GM18868 (cell line): ENCODE measurements at regions not wholly inside any gene's neighbourhood (a gene's known extent, or its start where the extent isn't known, plus 50 kb on each side); places are given as distances from the start of the nearest gene placed in this dataset.
A peak's percentile ranks its signal among the peaks of the same experiment; 100 is the strongest.
"Not testable (repeated sequence)": the region's sequence is repeated elsewhere in the genome, so short reads cannot be mapped to it uniquely, and the experiment has no call there.

Experiments used
- ATAC-seq: cut with Tn5 transposase; IDR thresholded peaks from one replicate; pipeline ENCODE4 v1.9.1; 2021; ENCODE audit warnings: mild to moderate bottlenecking, moderate library complexity; ENCODE audit not compliant: unreplicated experiment

DNA sequence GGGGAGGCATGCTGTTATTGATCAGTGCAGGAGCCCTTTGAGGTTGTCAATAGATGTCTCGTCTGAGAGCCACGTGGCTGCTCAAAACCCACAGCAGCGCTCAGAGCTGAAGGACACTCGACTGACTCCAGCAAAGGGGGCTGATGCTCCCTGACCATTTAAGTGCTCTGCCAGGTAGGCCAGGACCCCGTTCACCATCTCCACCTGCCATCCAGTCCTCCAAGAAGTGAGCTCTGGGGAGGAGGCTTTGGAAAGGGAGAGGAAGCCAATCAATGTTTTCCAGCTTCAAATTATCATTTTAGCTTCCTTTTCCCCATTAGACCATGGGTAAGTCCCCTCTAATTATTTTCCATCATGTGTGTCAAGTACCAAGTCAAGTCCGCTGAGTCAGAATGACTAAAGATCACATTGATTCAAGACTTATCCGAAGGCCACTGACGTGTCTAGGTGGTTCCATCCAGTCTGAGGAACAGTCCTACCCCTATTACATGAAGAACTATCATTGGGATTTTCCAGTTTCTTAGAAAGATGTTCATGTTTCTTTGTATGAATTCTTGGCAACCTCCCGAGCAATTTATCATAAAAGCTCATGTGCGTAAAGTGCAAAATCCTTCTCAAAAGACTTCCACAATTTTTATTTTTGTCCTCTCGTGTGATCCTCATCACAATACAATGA lies 302.6 kb upstream of the LYZL1 start:
- ATAC-seq = no peak

DNA sequence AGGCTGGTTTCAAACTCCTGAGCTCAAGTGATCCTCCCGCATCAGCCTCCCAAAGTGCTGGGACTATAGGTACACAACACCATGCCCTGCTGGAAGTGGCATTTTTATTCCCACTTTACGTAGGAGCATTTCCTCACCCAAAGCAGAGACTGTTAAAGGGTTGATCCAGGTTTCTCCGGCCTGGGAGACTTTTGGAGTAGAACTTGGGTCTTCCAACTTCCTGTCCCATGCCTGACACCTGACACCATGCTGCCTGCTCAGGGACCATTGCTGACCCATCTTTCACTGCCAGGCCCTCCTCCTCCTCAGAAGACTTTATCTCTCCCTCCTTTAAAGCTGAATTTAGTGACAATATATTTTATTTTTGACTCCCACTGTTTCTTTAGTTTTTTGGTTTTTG lies 302.0 kb upstream of the LYZL1 start:
- ATAC-seq = no peak

DNA sequence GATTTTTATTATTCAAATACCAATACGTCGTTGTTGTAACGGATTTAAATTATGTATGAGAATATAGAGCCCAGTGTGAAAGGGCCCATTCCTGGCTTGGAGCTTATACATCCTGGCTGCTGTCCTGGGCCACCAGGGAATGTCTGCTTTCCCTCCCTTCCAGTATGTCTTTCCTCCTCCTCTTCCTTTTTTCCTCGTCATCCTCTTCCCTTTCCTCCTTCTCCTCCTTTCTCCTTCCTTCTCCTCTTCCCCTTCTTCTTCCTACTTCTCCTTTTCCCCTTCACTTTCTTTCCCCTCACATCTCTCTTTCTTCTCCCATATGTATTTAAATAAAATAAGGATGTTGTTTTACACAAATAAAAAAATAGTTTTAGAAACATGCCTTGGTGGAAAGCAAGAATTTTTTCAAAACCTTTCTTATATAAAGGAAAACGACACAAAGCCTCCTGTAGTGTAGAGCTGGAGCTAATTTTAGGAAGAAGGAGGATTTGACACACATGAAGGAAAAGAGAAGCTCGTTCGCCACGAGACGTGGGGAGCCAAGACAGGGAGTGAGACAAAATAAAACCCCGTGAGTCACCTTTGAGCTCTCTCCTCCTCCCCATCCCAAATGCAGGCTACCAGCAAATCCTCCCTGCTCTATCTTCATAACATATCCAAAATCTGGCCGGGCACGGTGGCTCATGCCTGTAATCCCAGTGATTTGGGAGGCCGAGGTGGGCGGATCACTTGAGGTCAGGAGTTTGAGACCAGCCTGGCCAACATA lies 301.1 kb upstream of the LYZL1 start:
- no peak for ATAC-seq

DNA sequence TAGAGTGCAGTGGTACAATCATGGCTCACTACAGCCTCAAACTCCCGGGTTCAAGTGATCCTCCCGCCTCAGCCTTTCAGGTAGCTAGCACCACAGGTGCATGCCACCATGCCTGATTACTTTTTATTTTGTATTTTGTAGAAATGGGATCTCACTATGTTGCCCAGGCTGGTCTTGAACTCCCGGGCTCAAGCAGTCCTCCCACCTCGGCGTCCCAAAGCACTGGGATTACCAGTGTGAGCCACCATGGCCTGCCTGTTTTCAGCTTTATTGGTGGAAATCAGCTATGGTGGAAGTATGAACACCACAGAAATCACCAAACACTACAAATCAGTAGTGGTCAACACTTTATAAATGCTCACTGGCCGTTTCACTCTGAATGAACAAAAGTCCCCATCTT lies 299.9 kb upstream of the LYZL1 start:
- no peak for ATAC-seq

DNA sequence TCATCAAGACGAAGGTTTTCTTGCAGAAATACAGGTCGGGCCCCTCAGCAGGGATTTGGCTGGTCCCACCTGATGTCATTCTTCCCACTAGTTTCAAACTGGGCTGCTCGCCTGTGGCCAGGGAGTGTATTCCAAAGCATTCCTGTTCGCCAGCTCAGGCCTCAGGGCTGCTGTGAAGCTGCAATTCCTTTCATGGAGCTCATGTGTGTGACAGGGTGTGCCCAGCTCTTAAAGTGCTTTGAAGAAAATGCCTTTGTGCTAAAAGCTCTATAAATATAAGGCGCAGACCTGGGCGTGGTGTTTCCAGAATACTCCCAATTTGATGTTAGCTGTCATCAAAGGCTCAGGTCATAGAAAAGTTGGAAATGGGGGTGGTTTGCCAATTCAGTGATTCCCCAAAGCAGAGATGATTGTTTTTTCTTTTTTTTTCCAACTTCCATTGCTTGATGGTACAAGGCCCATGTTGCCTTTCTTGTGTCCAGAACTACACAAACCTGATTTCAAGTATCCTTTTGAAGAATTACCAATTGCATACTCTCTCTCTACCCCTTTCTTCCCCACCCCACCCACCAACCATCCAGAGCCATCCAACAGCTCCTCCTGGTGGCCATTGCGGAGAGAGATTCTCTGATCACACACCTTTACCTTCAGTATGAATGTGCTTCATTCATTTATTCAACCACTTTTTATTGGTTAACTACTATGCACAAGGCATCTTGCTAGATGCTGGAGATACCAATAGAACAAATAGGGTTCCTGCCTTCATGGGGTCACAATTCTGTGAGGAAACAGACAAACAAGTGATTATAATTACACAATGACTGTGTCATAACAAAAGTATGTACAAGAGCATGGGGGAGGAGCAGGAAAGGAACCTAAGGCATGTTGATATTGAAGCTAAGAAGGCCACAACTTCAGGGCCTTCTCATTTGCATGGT lies 297.3 kb upstream of the LYZL1 start:
- ATAC-seq = peak; percentile 60

GRCh38 chr10:28993056-28993455 lies 295.8 kb upstream of the LYZL1 start:
- no peak for ATAC-seq

GRCh38 chr10:28993861-28994260 lies 295.0 kb upstream of the LYZL1 start:
- ATAC-seq = no peak

DNA sequence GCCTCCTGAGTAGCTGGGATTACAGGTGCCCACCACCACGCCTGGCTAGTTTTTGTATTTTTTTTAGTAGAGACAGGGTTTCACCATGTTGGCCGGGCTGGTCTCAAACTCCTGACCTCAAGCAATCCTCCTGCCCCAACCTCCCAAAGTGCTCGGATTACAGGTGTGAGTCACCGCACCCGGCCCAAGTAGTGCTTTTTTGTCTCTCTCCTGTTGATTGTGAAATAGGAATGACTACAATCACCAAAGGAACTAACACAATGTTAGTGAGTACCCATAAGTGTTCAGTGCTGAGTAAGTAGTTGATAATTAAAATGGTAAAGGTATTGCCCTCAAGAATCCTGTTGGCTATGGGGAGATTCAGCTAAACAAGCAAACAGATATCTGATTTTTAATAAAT lies 294.1 kb upstream of the LYZL1 start:
- not testable (repeated sequence) for ATAC-seq

GRCh38 chr10:28995497-28995896 lies 293.4 kb upstream of the LYZL1 start:
- no peak for ATAC-seq

GRCh38 chr10:28996345-28996744 lies 292.5 kb upstream of the LYZL1 start:
- no peak for ATAC-seq

DNA sequence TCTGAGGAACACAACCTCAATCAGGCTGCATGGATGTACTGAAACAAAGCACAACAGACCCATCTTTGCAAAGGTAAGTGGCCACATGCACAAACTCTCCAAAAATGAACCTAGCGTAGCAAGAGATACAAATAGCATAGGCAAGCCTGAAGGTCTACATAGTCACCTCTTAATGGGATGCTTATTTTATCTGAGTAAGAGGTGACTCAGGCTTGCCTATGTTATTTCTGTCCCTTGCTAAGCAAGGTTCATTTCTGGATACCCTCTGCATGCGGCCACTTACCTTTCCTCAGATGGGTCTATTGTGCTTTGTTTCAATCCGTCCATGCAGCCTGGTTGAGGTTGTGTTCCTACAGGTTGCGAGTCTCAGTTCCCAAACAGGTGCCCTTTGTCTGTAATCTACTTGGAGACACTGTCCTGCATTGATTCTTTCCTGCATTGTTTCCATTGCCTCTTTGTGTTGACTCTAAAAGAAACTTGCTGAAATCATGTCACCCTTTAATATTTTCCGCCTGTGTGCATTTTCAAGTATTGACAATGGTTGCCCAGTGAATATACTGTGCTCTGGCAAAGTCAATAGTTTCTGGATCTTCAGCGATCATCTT lies 291.8 kb upstream of the LYZL1 start:
- no peak for ATAC-seq

DNA sequence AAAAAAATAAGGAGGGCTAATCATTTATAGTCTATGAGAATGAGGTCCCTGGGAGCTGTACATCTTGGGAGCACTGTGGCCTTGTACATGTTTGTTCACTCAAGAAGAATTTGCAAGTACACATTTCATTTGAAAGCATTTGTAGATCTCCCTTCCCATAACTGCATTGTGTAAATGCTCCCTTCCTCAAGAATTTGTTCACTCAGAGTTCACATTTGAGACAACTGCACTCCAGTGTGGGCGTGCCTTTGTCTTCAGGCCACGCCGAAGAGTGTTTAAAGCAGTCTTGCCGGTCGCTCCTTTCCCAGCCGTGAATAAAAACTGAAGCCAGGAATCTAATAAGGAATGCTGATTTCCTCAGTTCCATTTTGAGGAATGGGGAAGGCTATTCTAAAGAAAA lies 291.1 kb upstream of the LYZL1 start:
- ATAC-seq = no peak

GRCh38 chr10:29001801-29002200 lies 287.1 kb upstream of the LYZL1 start:
- ATAC-seq = no peak

GRCh38 chr10:29003014-29003413 lies 285.9 kb upstream of the LYZL1 start:
- ATAC-seq = not testable (repeated sequence)

DNA sequence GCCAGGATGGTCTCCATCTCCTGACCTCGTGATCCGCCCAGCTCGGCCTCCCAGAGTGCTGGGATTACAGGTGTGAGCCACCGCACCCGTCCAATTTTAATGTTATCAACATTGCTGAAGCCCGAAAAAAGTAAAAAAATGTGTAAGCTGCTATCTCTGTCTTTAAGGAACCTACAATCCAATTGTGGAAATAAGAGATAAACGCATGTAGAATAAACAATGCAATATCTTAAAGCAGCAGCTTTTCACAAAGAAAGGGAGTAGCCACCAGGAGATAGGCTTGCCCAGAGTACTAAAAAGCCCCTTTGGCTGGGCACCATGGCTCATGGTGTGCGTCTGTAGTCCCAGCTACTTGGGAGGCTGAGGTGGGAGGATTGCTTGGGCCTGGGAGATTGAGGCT lies 282.9 kb upstream of the LYZL1 start:
- no peak for ATAC-seq

DNA sequence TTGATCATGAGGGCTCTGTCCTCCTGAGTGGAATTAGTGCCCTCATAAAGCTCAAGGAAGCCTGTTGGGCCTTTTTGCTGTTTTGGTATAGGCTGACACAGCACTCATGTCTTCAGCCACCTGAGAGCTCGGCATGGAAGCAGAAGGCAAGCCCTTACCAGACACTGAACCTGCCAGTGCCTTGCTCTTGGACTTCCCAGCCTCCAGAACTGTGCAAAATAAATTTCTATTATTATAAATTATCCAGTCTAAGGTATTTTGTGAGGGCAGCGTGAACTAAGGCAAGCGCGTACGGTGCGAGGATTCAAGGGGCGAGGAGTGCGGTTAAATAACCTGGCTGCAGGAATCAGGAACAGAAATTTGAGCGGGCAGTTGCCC lies 281.5 kb upstream of the LYZL1 start:
- no peak for ATAC-seq

DNA sequence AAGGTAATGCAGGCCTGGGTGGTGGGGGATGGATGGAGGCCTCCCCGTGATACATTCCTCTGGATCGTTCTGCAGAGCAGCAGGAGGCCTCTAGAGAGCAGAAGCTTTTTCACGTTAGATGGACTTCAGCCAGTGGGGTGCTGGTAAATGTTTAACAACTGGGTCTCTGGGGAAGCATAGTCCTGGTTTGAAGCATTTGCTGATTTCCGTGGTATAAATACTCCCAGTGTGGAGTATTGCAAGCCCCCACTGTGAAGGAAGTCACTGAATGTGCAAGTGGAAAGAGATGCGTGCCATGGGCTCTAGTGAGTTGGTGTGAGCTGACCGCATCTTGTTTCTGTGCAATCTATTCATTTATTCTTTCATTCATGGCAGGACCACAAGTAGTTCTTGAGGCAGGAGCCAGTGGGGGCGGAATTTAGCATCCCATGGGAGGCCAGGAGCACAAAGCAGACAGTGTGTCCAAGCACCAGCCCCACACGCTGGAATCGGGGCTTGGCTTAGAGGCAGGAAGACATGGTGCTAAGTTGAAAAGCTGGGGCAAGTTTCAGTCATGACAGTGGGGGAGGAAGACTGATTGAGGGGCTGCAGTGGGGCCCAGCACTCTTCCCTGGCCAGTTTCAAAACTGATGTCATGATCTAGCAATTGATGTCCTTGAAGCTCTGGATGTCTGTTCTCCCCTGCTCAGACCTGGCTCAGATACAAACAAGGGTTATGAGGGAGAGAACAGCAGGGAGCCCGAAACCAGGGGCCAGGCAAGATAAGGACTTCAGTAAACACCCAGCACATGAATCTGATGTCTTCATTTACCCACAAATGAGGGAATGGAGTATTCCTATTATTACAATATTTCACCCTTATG lies 280.9 kb upstream of the LYZL1 start:
- ATAC-seq = no peak

- ATAC-seq = no peak
Observed at GRCh38 chr10:29009464-29009863, 279.4 kb upstream of the LYZL1 start.

DNA sequence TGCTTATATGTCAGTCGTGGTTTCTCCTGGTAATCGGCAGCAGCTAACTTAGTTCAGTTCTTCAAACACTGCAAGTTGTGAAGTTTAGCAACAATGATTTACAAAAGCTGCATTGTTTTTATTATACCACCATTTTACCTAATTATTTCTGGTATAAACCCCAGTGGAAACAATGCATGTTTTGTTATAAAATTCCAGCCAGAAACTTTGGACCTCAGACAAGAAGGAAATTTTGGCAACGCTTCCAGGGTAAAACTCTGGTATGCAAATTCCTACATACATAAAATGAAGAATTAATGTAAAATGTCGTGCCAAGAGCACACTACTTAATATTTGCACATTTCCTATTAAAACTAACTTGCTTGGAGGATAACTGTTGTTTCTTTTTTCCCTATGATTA lies 277.4 kb upstream of the LYZL1 start:
- ATAC-seq = no peak

DNA sequence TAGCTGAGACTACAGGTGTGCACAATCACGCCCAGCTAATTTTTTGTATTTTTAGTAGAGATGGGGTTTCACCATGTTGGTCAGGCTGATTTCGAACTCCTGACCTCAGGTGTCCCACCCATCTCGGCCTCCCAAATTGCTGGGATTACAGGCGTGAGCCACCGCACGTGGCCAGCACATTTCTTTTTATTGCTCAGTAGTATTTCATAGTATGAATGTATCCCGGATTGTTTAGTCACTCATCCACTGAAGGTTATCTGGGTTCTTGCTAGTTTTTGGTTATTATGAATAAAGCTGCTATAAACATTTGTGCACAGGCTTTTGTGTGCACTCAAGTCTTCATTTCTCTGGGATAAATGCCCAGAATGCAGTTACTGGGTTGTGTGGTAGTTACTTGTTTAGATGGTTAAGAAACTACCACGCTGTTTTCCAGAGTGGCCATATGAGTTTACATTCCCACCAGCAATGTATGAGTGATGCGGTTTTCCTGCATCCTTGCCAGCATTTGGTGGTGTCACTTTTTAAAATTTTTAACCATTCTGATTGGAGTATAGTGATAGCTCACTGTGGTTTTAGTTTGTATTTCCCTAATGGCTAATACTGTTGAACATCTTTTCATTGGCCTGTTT lies 275.8 kb upstream of the LYZL1 start:
- ATAC-seq = no peak
